Transverse colon (tissue), 4 donors: ENCODE measurements at regions not wholly inside any gene's neighbourhood (a gene's known extent, or its start where the extent isn't known, plus 50 kb on each side); places are given as distances from the start of the nearest gene placed in this dataset.

Experiments used
- DNase-seq: peaks from one replicate; pipeline ENCODE4 v3.0.0-alpha.2; 2019
- H3K27ac ChIP-seq, 4 donors: fragments of 200-600 bp; sonication (generic); 2 replicates each; pipeline ENCODE4 v1.5.1; 2016 to 2018; ENCODE audit warnings: inconsistent platforms in 4 of 4
- H3K27me3 ChIP-seq: fragments of 200-600 bp; sonication (generic); 2 replicates; pipeline ENCODE4 v1.5.1; 2017; ENCODE audit warnings: inconsistent platforms
- H3K36me3 ChIP-seq, 4 donors: fragments of 200-600 bp; sonication (generic); 2 replicates each; pipeline ENCODE4 v1.5.1; 2017 to 2019; ENCODE audit warnings: inconsistent platforms in 4 of 4
- H3K4me1 ChIP-seq, 4 donors: fragments of 200-600 bp; sonication (generic); 2 replicates each; pipeline ENCODE4 v1.5.1; 2017 to 2020; ENCODE audit warnings: inconsistent platforms in 4 of 4
- H3K4me3 ChIP-seq, 4 donors: fragments of 200-600 bp; sonication (generic); 1 replicate in 1 of 4; 2 replicates in 3 of 4; pipeline versions ENCODE4 v1.5.1 to v1.6.1; 2017 to 2019; ENCODE audit warnings: inconsistent platforms in 4 of 4
- H3K9me3 ChIP-seq, 2 donors: fragments of 200-600 bp; sonication (generic); 2 replicates each; pipeline ENCODE4 v1.5.1; 2017 to 2019; ENCODE audit warnings: inconsistent platforms in 2 of 2
- EP300 ChIP-seq: sonication (generic); formaldehyde crosslinking; IDR thresholded peaks from one replicate; pipeline ENCODE4 v1.6.1; 2017; ENCODE audit warnings: antibody characterized with exemption, low read depth
- POLR2A ChIP-seq: fragments of 450-650 bp; IDR thresholded peaks from one replicate; pipeline ENCODE4 v1.6.1; 2016; ENCODE audit warnings: antibody characterized with exemption, mild to moderate bottlenecking, moderate library complexity
- POLR2AphosphoS5 ChIP-seq, 3 donors: sonication (generic); formaldehyde crosslinking; IDR thresholded peaks; one replicate each; pipeline ENCODE4 v1.6.1; 2016; ENCODE audit warnings: antibody characterized with exemption in 3 of 3
- WGBS, 2 donors: methylation state at CpG; one replicate each; pipeline ENCODE4 v1.1.5; 2018; ENCODE audit warnings: low coverage in 1 of 2; 5-methylcytosine and 5-hydroxymethylcytosine counted together
- in situ Hi-C, 4 donors: fragments of 200-750 bp; cut with MboI; loops; one replicate each; pipeline versions ENCODE4 v1.15.0 to v1.15.1; 2017; ENCODE audit warnings: low sequenced_read_pairs in 3 of 4, low pct_ligation_motif_present in 1 of 4, low pct_unique_long_range_greater_than_20kb in 1 of 4
- intact Hi-C: fragments of 100-400 bp; cut with DNase I; formaldehyde crosslinking; loops from one replicate; pipeline ENCODE4 v1.15.1; 2023; ENCODE audit warnings: low total_unique reads
- TF ChIP-seq, protein P1 (sequence below), 5 experiments: fragments of 200-600 bp in 3 of 5; fragments of 450-650 bp in 2 of 5; sonication (generic) in 3 of 5; IDR thresholded peaks; 1 replicate in 2 of 5; 2 replicates in 3 of 5; pipeline ENCODE4 v1.5.1; 2016 to 2017; ENCODE audit warnings: antibody characterized with exemption in 5 of 5, inconsistent platforms in 3 of 5, mild to moderate bottlenecking in 2 of 5, moderate library complexity in 1 of 5

DNA sequence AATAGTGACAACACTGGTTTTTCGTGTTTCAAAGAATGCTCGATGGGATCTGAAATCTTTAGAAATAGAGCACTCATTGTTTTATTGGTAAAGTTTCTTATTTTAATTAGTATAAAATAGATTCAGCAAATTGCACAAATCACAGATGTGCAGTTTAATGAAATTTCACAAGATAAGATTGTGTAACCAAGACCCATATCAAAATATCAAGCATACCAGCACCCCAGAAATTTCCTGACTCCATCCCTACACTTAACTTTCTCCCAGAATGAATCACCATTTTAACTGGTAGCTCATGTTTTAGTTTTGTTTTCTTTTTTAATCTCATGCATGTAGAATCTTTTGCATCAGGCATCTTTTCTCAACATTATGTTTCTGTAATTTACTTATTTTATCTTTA, 185.9 kb downstream of the KCNJ2 start:
- in situ Hi-C loops = no loop called here
- no peak for DNase-seq
- H3K27me3 ChIP-seq = no peaks in the 10 kb centered on the region
- 67 to 85% methylated on average over 2 of the region's 2 CpGs for WGBS, 2 donors
- TF ChIP-seq, protein P1, sequence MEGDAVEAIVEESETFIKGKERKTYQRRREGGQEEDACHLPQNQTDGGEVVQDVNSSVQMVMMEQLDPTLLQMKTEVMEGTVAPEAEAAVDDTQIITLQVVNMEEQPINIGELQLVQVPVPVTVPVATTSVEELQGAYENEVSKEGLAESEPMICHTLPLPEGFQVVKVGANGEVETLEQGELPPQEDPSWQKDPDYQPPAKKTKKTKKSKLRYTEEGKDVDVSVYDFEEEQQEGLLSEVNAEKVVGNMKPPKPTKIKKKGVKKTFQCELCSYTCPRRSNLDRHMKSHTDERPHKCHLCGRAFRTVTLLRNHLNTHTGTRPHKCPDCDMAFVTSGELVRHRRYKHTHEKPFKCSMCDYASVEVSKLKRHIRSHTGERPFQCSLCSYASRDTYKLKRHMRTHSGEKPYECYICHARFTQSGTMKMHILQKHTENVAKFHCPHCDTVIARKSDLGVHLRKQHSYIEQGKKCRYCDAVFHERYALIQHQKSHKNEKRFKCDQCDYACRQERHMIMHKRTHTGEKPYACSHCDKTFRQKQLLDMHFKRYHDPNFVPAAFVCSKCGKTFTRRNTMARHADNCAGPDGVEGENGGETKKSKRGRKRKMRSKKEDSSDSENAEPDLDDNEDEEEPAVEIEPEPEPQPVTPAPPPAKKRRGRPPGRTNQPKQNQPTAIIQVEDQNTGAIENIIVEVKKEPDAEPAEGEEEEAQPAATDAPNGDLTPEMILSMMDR (IDR thresholded peaks at IDR 0.05) = no peak
- TF ChIP-seq EP300 = no peak
- TF ChIP-seq POLR2AphosphoS5 (IDR thresholded peaks at IDR 0.05) = no peak
- no peak for TF ChIP-seq POLR2A
- H3K9me3 ChIP-seq = no peaks in the 10 kb centered on the region
- intact Hi-C loops = no loop called here
- H3K36me3 ChIP-seq = no peaks in the 10 kb centered on the region
- no peaks in the 10 kb centered on the region for H3K4me1 ChIP-seq
- no peak overlapping the region for H3K4me3 ChIP-seq
- H3K27ac ChIP-seq = no peak overlapping the region

DNA sequence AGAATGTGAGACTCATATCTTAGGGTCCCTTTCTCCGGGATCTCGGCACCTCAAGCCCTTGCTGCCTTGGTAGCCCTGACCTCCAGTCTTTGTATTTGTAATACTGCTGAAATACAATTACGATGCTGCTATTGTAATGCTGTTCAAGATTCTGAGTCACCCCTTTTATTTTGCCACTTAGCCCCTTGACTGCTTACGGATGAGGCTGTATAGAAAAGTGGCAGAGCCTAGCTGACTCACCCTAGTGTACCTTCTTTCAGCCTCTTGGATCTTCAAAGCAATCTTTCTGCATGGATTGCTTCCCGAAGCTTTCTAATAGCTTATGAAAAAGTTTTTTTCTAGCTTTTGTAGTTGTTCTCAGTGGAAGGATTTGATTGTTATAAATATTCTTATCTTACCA, 187.9 kb downstream of the KCNJ2 start:
- TF ChIP-seq POLR2A = no peak
- TF ChIP-seq, protein P1 (IDR thresholded peaks at IDR 0.05) = no peak
- TF ChIP-seq POLR2AphosphoS5 (IDR thresholded peaks at IDR 0.05) = no peak
- in situ Hi-C loops = no loop called here
- WGBS, 2 donors = 93 to 95% methylated on average over 2 to 5 of the region's 5 CpGs

DNA sequence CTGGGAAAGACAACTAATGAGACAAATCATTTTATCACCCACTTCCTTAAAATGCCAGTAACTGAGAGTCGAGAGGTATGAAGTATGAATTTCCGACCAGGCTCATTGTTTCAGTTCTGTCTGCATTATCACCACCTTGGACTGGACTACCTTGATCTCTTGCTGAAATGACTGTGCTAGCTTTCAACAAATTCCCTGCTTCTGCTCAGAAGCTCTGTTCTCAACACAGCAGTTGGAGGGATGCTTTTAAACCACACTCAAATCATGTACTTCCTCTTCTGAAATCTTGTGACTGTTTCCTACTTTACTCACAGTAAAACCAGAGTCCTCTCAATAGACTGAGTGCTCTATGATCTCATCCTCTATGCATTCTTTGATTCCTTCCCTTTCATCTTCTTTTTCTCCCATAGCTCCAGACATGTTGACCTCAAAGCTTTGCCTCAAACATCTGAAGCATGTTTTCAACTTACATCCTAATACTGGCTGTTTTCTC, 195.8 kb downstream of the KCNJ2 start:
- Histone ChIP-seq H3K9me3 (no peaks in the 10 kb centered on the region), H3K27ac (no peak overlapping the region), H3K36me3 (no peaks in the 10 kb centered on the region), H3K27me3 (no peaks in the 10 kb centered on the region), H3K4me3 (no peak overlapping the region), H3K4me1 (peaks cover 0 to 7% (median 0%) of the 10 kb centered on the region in 4 donors)
- in situ Hi-C loops (no loop called here), intact Hi-C loops (no loop called here)
- 13 to 14% methylated on average over 2 of the region's 2 CpGs for WGBS, 2 donors
- TF ChIP-seq, protein P1 (IDR thresholded peaks at IDR 0.05) = no peak
- TF ChIP-seq POLR2AphosphoS5 (IDR thresholded peaks at IDR 0.05) (no peak), POLR2A (no peak), EP300 (no peak)
- DNase-seq = no peak

More for the DNA sequence above, 187.9 kb downstream of the KCNJ2 start:
- Histone ChIP-seq H3K4me1 (no peaks in the 10 kb centered on the region), H3K4me3 (no peak overlapping the region), H3K9me3 (no peaks in the 10 kb centered on the region), H3K27me3 (no peaks in the 10 kb centered on the region), H3K27ac (no peak overlapping the region), H3K36me3 (no peaks in the 10 kb centered on the region)
- intact Hi-C loops = no loop called here
- no peak for DNase-seq

DNA sequence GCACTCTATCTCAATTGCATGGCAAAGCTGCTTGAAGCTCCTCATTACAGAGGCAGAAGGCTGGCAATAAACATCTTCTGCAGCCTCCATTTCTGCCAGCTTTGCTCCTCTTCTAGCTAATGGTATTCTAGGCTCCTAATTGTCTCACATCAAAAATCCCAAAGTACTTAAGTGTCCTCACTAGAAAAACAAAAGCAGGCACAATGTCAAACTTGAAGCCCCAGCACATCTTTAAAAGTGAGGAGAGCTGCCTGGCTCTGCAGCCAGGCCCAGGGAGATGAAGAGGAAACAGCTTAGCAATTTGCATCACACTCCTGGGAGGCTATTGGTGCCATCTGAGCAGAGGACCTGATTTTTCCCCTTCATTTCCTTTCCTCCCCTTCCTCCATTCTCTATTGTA, 197.1 kb downstream of the KCNJ2 start:
- Histone ChIP-seq H3K27me3 (no peaks in the 10 kb centered on the region), H3K4me3 (no peak overlapping the region), H3K36me3 (no peaks in the 10 kb centered on the region), H3K9me3 (no peaks in the 10 kb centered on the region), H3K27ac (no peak overlapping the region), H3K4me1 (peaks cover 0 to 7% (median 0%) of the 10 kb centered on the region in 4 donors)
- no peak for TF ChIP-seq POLR2A
- no peak for TF ChIP-seq POLR2AphosphoS5 (IDR thresholded peaks at IDR 0.05)
- TF ChIP-seq, protein P1 (IDR thresholded peaks at IDR 0.05) = no peak
- in situ Hi-C loops (no loop called here), intact Hi-C loops (no loop called here)
- DNase-seq = no peak
